ENCODE measurements at regions not wholly inside any gene's neighbourhood (a gene's known extent, or its start where the extent isn't known, plus 50 kb on each side); places are given as distances from the start of the nearest gene placed in this dataset.

GRCh38 chr7:17147409-17147808, 151.0 kb upstream of the AHR start:
- TF ChIP-seq, protein P1, sequence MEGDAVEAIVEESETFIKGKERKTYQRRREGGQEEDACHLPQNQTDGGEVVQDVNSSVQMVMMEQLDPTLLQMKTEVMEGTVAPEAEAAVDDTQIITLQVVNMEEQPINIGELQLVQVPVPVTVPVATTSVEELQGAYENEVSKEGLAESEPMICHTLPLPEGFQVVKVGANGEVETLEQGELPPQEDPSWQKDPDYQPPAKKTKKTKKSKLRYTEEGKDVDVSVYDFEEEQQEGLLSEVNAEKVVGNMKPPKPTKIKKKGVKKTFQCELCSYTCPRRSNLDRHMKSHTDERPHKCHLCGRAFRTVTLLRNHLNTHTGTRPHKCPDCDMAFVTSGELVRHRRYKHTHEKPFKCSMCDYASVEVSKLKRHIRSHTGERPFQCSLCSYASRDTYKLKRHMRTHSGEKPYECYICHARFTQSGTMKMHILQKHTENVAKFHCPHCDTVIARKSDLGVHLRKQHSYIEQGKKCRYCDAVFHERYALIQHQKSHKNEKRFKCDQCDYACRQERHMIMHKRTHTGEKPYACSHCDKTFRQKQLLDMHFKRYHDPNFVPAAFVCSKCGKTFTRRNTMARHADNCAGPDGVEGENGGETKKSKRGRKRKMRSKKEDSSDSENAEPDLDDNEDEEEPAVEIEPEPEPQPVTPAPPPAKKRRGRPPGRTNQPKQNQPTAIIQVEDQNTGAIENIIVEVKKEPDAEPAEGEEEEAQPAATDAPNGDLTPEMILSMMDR (optimal IDR thresholded peaks at IDR 0.05 in 1 of 3, IDR thresholded peaks at IDR 0.05 in 1 of 3, conservative IDR thresholded peaks at IDR 0.05 in 1 of 3; ENCODE audit: extremely low read depth in 1 of 3, insufficient read depth in 2 of 3, low read length in 3 of 3): no peak
- TF ChIP-seq EZH2 (IDR thresholded peaks at IDR 0.05; ENCODE audit: low read length): no peak

Data from keratinocyte (primary cell).